ENCODE measurements at regions not wholly inside any gene's neighbourhood (a gene's known extent, or its start where the extent isn't known, plus 50 kb on each side); places are given as distances from the start of the nearest gene placed in this dataset.

- POLR2A ChIA-PET, result no interaction called here
Observed at GRCh38 chr3:30225021-30225420, 381.4 kb upstream of the TGFBR2 start.

GRCh38 chr3:30226601-30227151 lies 379.7 kb upstream of the TGFBR2 start:
- POLR2A ChIA-PET, result interaction anchor here (0.7 kb wide), 1 partner anchor 34 kb away, joined by 3 read pairs; no protein-coding TSS in a partner anchor
- intact Hi-C loops (cut with DNase I, micrococcal nuclease), result no loop called here
- H3K4me3 Mint-ChIP-seq, result no peak overlapping the region
- H3K9me3 Mint-ChIP-seq (ENCODE audit: low read depth), result no peaks in the 10 kb centered on the region
- H3K27ac Mint-ChIP-seq, result no peak overlapping the region
- H3K27me3 Mint-ChIP-seq, result no peaks in the 10 kb centered on the region
- peaks cover 17% of the 10 kb centered on the region for H3K4me1 Mint-ChIP-seq
- no peaks in the 10 kb centered on the region for H3K36me3 Mint-ChIP-seq (ENCODE audit: low read depth)
- CTCF ChIA-PET, result interaction anchor here (0.6 kb wide), 1 partner anchor 746 kb away, joined by 3 read pairs; no protein-coding TSS in a partner anchor
- no peak for DNase-seq
- ATAC-seq, result no peak

More at GRCh38 chr3:30225021-30225420, 381.4 kb upstream of the TGFBR2 start:
- peaks cover 23% of the 10 kb centered on the region for H3K4me1 Mint-ChIP-seq
- intact Hi-C loops (cut with DNase I, micrococcal nuclease), result no loop called here
- H3K27ac Mint-ChIP-seq, result no peak overlapping the region
- CTCF ChIA-PET, result interaction anchor here (0.7 to 0.8 kb wide), 2 partner anchors 32 to 532 kb away, joined by 3 read pairs; no protein-coding TSS in a partner anchor
- ATAC-seq (no peak), DNase-seq (no peak)
- H3K4me3 Mint-ChIP-seq, result no peak overlapping the region
- no peaks in the 10 kb centered on the region for H3K9me3 Mint-ChIP-seq (ENCODE audit: low read depth)
- no peaks in the 10 kb centered on the region for H3K27me3 Mint-ChIP-seq
- no peaks in the 10 kb centered on the region for H3K36me3 Mint-ChIP-seq (ENCODE audit: low read depth)

- no peaks in the 10 kb centered on the region for H3K36me3 Mint-ChIP-seq (ENCODE audit: low read depth)
- no peaks in the 10 kb centered on the region for H3K9me3 Mint-ChIP-seq (ENCODE audit: low read depth)
- H3K4me3 Mint-ChIP-seq, result no peak overlapping the region
- no peaks in the 10 kb centered on the region for H3K27me3 Mint-ChIP-seq
- peaks cover 13% of the 10 kb centered on the region for H3K4me1 Mint-ChIP-seq
- ATAC-seq (peak; percentile 47), DNase-seq (no peak)
- H3K27ac Mint-ChIP-seq, result peak overlapping the region; percentile 47
- intact Hi-C loops (cut with DNase I, micrococcal nuclease), result no loop called here
- POLR2A ChIA-PET, result no interaction called here
- CTCF ChIA-PET, result interaction anchor here (1.2 kb wide), 1 partner anchor 471 kb away, joined by 3 read pairs; no protein-coding TSS in a partner anchor
Observed at GRCh38 chr3:30227571-30228301, 378.7 kb upstream of the TGFBR2 start.

GRCh38 chr3:30228302-30228631 lies 378.1 kb upstream of the TGFBR2 start:
- intact Hi-C loops (cut with DNase I, micrococcal nuclease), result no loop called here
- H3K4me1 Mint-ChIP-seq, result peaks cover 11% of the 10 kb centered on the region
- no peaks in the 10 kb centered on the region for H3K27me3 Mint-ChIP-seq
- H3K9me3 Mint-ChIP-seq (ENCODE audit: low read depth), result no peaks in the 10 kb centered on the region
- H3K27ac Mint-ChIP-seq, result no peak overlapping the region
- no peak overlapping the region for H3K4me3 Mint-ChIP-seq
- DNase-seq, result no peak
- ChIA-PET CTCF (interaction anchor here (1.2 kb wide), 1 partner anchor 470 kb away, joined by 3 read pairs; no protein-coding TSS in a partner anchor), POLR2A (no interaction called here)
- no peak for ATAC-seq
- no peaks in the 10 kb centered on the region for H3K36me3 Mint-ChIP-seq (ENCODE audit: low read depth)

GRCh38 chr3:30231277-30232141 lies 374.9 kb upstream of the TGFBR2 start:
- Mint-ChIP-seq H3K4me1 (peaks cover 11% of the 10 kb centered on the region), H3K27ac (no peak overlapping the region), H3K4me3 (no peak overlapping the region), H3K27me3 (no peaks in the 10 kb centered on the region), H3K36me3 (ENCODE audit: low read depth) (no peaks in the 10 kb centered on the region), H3K9me3 (ENCODE audit: low read depth) (no peaks in the 10 kb centered on the region)
- intact Hi-C loops (cut with DNase I, micrococcal nuclease), result no loop called here
- ChIA-PET CTCF (interaction anchor here (0.6 to 0.8 kb wide), 3 partner anchors 32 to 1185 kb away, joined by 3 to 5 read pairs (median 3); no protein-coding TSS in a partner anchor), POLR2A (no interaction called here)
- DNase-seq (no peak), ATAC-seq (no peak)

- ChIA-PET POLR2A (no interaction called here), CTCF (interaction anchor here (0.6 to 0.7 kb wide), 2 partner anchors 157 to 433 kb away, joined by 3 read pairs; no protein-coding TSS in a partner anchor)
- H3K9me3 Mint-ChIP-seq (ENCODE audit: low read depth), result no peaks in the 10 kb centered on the region
- peaks cover 11% of the 10 kb centered on the region for H3K4me1 Mint-ChIP-seq
- H3K36me3 Mint-ChIP-seq (ENCODE audit: low read depth), result no peaks in the 10 kb centered on the region
- intact Hi-C loops (cut with DNase I, micrococcal nuclease), result no loop called here
- H3K4me3 Mint-ChIP-seq, result no peak overlapping the region
- no peak for ATAC-seq
- no peaks in the 10 kb centered on the region for H3K27me3 Mint-ChIP-seq
- DNase-seq, result no peak
- no peak overlapping the region for H3K27ac Mint-ChIP-seq
Observed at GRCh38 chr3:30232142-30232541, 374.3 kb upstream of the TGFBR2 start.

GRCh38 chr3:30233913-30234646 lies 372.3 kb upstream of the TGFBR2 start:
- Mint-ChIP-seq H3K27me3 (no peaks in the 10 kb centered on the region), H3K36me3 (ENCODE audit: low read depth) (no peaks in the 10 kb centered on the region), H3K27ac (no peak overlapping the region), H3K4me1 (no peaks in the 10 kb centered on the region), H3K9me3 (ENCODE audit: low read depth) (no peaks in the 10 kb centered on the region), H3K4me3 (no peak overlapping the region)
- ATAC-seq (no peak), DNase-seq (no peak)
- intact Hi-C loops (cut with DNase I, micrococcal nuclease), result no loop called here
- ChIA-PET CTCF (interaction anchor here (0.5 to 0.7 kb wide), 3 partner anchors 7 to 354 kb away, joined by 3 read pairs; no protein-coding TSS in a partner anchor), POLR2A (no interaction called here)

GRCh38 chr3:30236011-30236410 lies 370.4 kb upstream of the TGFBR2 start:
- POLR2A ChIA-PET, result no interaction called here
- intact Hi-C loops (cut with DNase I, micrococcal nuclease), result no loop called here
- Mint-ChIP-seq H3K9me3 (ENCODE audit: low read depth) (peaks cover 2% of the 10 kb centered on the region), H3K4me1 (no peaks in the 10 kb centered on the region), H3K36me3 (ENCODE audit: low read depth) (no peaks in the 10 kb centered on the region), H3K4me3 (no peak overlapping the region), H3K27ac (no peak overlapping the region), H3K27me3 (no peaks in the 10 kb centered on the region)
- CTCF ChIA-PET, result interaction anchor here (0.6 kb wide), 1 partner anchor 453 kb away, joined by 3 read pairs; no protein-coding TSS in a partner anchor
- ATAC-seq (no peak), DNase-seq (no peak)

GRCh38 chr3:30241721-30242120 lies 364.7 kb upstream of the TGFBR2 start:
- DNase-seq (no peak), ATAC-seq (no peak)
- Mint-ChIP-seq H3K4me3 (no peak overlapping the region), H3K36me3 (ENCODE audit: low read depth) (no peaks in the 10 kb centered on the region), H3K9me3 (ENCODE audit: low read depth) (peaks cover 2% of the 10 kb centered on the region), H3K4me1 (no peaks in the 10 kb centered on the region), H3K27ac (no peak overlapping the region), H3K27me3 (peaks cover 4% of the 10 kb centered on the region)
- POLR2A ChIA-PET, result no interaction called here
- CTCF ChIA-PET, result interaction anchor here (0.8 kb wide), 1 partner anchor 8 kb away, joined by 3 read pairs; no protein-coding TSS in a partner anchor
- intact Hi-C loops (cut with DNase I, micrococcal nuclease), result no loop called here

- Mint-ChIP-seq H3K27me3 (peaks cover 8% of the 10 kb centered on the region), H3K27ac (no peak overlapping the region), H3K4me3 (no peak overlapping the region), H3K4me1 (peaks cover 6% of the 10 kb centered on the region), H3K9me3 (ENCODE audit: low read depth) (no peaks in the 10 kb centered on the region), H3K36me3 (ENCODE audit: low read depth) (no peaks in the 10 kb centered on the region)
- DNase-seq (no peak), ATAC-seq (no peak)
- intact Hi-C loops (cut with DNase I, micrococcal nuclease), result no loop called here
- CTCF ChIA-PET, result no interaction called here
- POLR2A ChIA-PET, result no interaction called here
Observed at GRCh38 chr3:30245858-30246622, 360.4 kb upstream of the TGFBR2 start.

Measured in activated CD4-positive, alpha-beta T cell treated with anti-CD3 and anti-CD28 coated beads for 36 hours (primary cell).